ENCODE measurements at regions not wholly inside any gene's neighbourhood (a gene's known extent, or its start where the extent isn't known, plus 50 kb on each side); places are given as distances from the start of the nearest gene placed in this dataset.
A peak's percentile ranks its signal among the peaks of the same experiment; 100 is the strongest.

GRCh38 chr4:160869899-160870298, 1293.9 kb downstream of the FSTL5 start:
- Mint-ChIP-seq H3K36me3 (no peaks in the 10 kb centered on the region), H3K27ac (no peak overlapping the region), H3K27me3 (no peaks in the 10 kb centered on the region), H3K4me1 (no peaks in the 10 kb centered on the region), H3K9me3 (peaks cover 7 to 14% (median 13%) of the 10 kb centered on the region in 5 donors), H3K4me3 (no peak overlapping the region)
- DNase-seq, result no peak
- Histone ChIP-seq H3K9me3 (ENCODE audit: low read length) (no peaks in the 10 kb centered on the region), H3K4me1 (ENCODE audit: insufficient read depth, low read length) (no peaks in the 10 kb centered on the region), H3K4me3 (ENCODE audit: low read length) (no peak overlapping the region), H3K27ac (ENCODE audit: low read depth, low read length) (no peak overlapping the region), H3K27me3 (ENCODE audit: insufficient read depth, low read length, poor library complexity, severe bottlenecking) (no peaks in the 10 kb centered on the region), H3K36me3 (ENCODE audit: insufficient read depth, low read length) (no peaks in the 10 kb centered on the region)
- ChIA-PET CTCF (no interaction called here), POLR2A (no interaction called here)

- Histone ChIP-seq H3K36me3 (ENCODE audit: insufficient read depth, low read length) (no peaks in the 10 kb centered on the region), H3K27ac (ENCODE audit: low read depth, low read length) (no peak overlapping the region), H3K4me1 (ENCODE audit: insufficient read depth, low read length) (no peaks in the 10 kb centered on the region), H3K4me3 (ENCODE audit: low read length) (no peak overlapping the region), H3K9me3 (ENCODE audit: low read length) (no peaks in the 10 kb centered on the region), H3K27me3 (ENCODE audit: insufficient read depth, low read length, poor library complexity, severe bottlenecking) (no peaks in the 10 kb centered on the region)
- Mint-ChIP-seq H3K27ac (no peak overlapping the region), H3K9me3 (peaks cover 0 to 23% (median 16%) of the 10 kb centered on the region in 5 donors), H3K4me3 (no peak overlapping the region), H3K36me3 (no peaks in the 10 kb centered on the region), H3K4me1 (no peaks in the 10 kb centered on the region), H3K27me3 (no peaks in the 10 kb centered on the region)
- CTCF ChIA-PET, result no interaction called here
- DNase-seq, result no peak
- POLR2A ChIA-PET, result no interaction called here
These were observed 1291.3 kb downstream of the FSTL5 start for GRCh38 chr4:160872491-160872890.

GRCh38 chr4:160877087-160877790, 1286.6 kb downstream of the FSTL5 start:
- no peaks in the 10 kb centered on the region for H3K27me3 ChIP-seq (ENCODE audit: insufficient read depth, low read length, poor library complexity, severe bottlenecking)
- no peak for DNase-seq
- Mint-ChIP-seq H3K4me3 (no peak overlapping the region), H3K9me3 (peaks cover 3 to 14% (median 13%) of the 10 kb centered on the region in 5 donors), H3K4me1 (no peaks in the 10 kb centered on the region), H3K27ac (peak overlapping the region in 1 of 8 donors; percentile 48), H3K36me3 (no peaks in the 10 kb centered on the region), H3K27me3 (no peaks in the 10 kb centered on the region)
- H3K9me3 ChIP-seq (ENCODE audit: low read length), result no peaks in the 10 kb centered on the region
- no peaks in the 10 kb centered on the region for H3K4me1 ChIP-seq (ENCODE audit: insufficient read depth, low read length)
- H3K4me3 ChIP-seq (ENCODE audit: low read length), result no peak overlapping the region
- no peaks in the 10 kb centered on the region for H3K36me3 ChIP-seq (ENCODE audit: insufficient read depth, low read length)
- H3K27ac ChIP-seq (ENCODE audit: low read depth, low read length), result no peak overlapping the region
- CTCF ChIA-PET, result no interaction called here
- POLR2A ChIA-PET, result no interaction called here

GRCh38 chr4:160880180-160880579, 1283.6 kb downstream of the FSTL5 start:
- H3K4me3 Mint-ChIP-seq, result no peak overlapping the region
- H3K9me3 Mint-ChIP-seq, result peaks cover 7 to 19% (median 14%) of the 10 kb centered on the region in 5 donors
- no peaks in the 10 kb centered on the region for H3K9me3 ChIP-seq (ENCODE audit: low read length)
- H3K4me1 ChIP-seq (ENCODE audit: insufficient read depth, low read length), result no peaks in the 10 kb centered on the region
- H3K4me3 ChIP-seq (ENCODE audit: low read length), result no peak overlapping the region
- H3K36me3 Mint-ChIP-seq, result no peaks in the 10 kb centered on the region
- DNase-seq, result no peak
- no peak overlapping the region for H3K27ac Mint-ChIP-seq
- H3K4me1 Mint-ChIP-seq, result no peaks in the 10 kb centered on the region
- H3K27me3 ChIP-seq (ENCODE audit: insufficient read depth, low read length, poor library complexity, severe bottlenecking), result no peaks in the 10 kb centered on the region
- no peak overlapping the region for H3K27ac ChIP-seq (ENCODE audit: low read depth, low read length)
- ChIA-PET CTCF (no interaction called here), POLR2A (no interaction called here)
- H3K36me3 ChIP-seq (ENCODE audit: insufficient read depth, low read length), result no peaks in the 10 kb centered on the region
- no peaks in the 10 kb centered on the region for H3K27me3 Mint-ChIP-seq

- H3K27me3 ChIP-seq (ENCODE audit: insufficient read depth, low read length, poor library complexity, severe bottlenecking), result no peaks in the 10 kb centered on the region
- H3K4me3 Mint-ChIP-seq, result no peak overlapping the region
- H3K9me3 ChIP-seq (ENCODE audit: low read length), result no peaks in the 10 kb centered on the region
- no peaks in the 10 kb centered on the region for H3K36me3 ChIP-seq (ENCODE audit: insufficient read depth, low read length)
- H3K36me3 Mint-ChIP-seq, result no peaks in the 10 kb centered on the region
- peaks cover 3 to 17% (median 7%) of the 10 kb centered on the region in 5 donors for H3K9me3 Mint-ChIP-seq
- H3K4me1 ChIP-seq (ENCODE audit: insufficient read depth, low read length), result no peaks in the 10 kb centered on the region
- no peak overlapping the region for H3K4me3 ChIP-seq (ENCODE audit: low read length)
- H3K27ac ChIP-seq (ENCODE audit: low read depth, low read length), result no peak overlapping the region
- H3K4me1 Mint-ChIP-seq, result no peaks in the 10 kb centered on the region
- CTCF ChIA-PET, result no interaction called here
- POLR2A ChIA-PET, result no interaction called here
- H3K27me3 Mint-ChIP-seq, result no peaks in the 10 kb centered on the region
- H3K27ac Mint-ChIP-seq, result no peak overlapping the region
- no peak for DNase-seq
These were observed 1276.1 kb downstream of the FSTL5 start for GRCh38 chr4:160887668-160888067.

GRCh38 chr4:160894128-160894527, 1269.7 kb downstream of the FSTL5 start:
- Mint-ChIP-seq H3K27me3 (no peaks in the 10 kb centered on the region), H3K36me3 (no peaks in the 10 kb centered on the region), H3K27ac (no peak overlapping the region), H3K9me3 (peaks cover 6 to 18% (median 13%) of the 10 kb centered on the region in 5 donors), H3K4me3 (no peak overlapping the region), H3K4me1 (no peaks in the 10 kb centered on the region)
- CTCF ChIA-PET, result no interaction called here
- Histone ChIP-seq H3K4me1 (ENCODE audit: insufficient read depth, low read length) (no peaks in the 10 kb centered on the region), H3K9me3 (ENCODE audit: low read length) (no peaks in the 10 kb centered on the region), H3K27ac (ENCODE audit: low read depth, low read length) (no peak overlapping the region), H3K4me3 (ENCODE audit: low read length) (no peak overlapping the region), H3K36me3 (ENCODE audit: insufficient read depth, low read length) (no peaks in the 10 kb centered on the region), H3K27me3 (ENCODE audit: insufficient read depth, low read length, poor library complexity, severe bottlenecking) (no peaks in the 10 kb centered on the region)
- no peak for DNase-seq
- POLR2A ChIA-PET, result no interaction called here

GRCh38 chr4:160894809-160895208, 1269.0 kb downstream of the FSTL5 start:
- H3K36me3 Mint-ChIP-seq, result peaks cover 0 to under 1% (median 0%) of the 10 kb centered on the region in 3 donors
- no peak overlapping the region for H3K4me3 Mint-ChIP-seq
- Histone ChIP-seq H3K27me3 (ENCODE audit: insufficient read depth, low read length, poor library complexity, severe bottlenecking) (no peaks in the 10 kb centered on the region), H3K9me3 (ENCODE audit: low read length) (no peaks in the 10 kb centered on the region), H3K36me3 (ENCODE audit: insufficient read depth, low read length) (no peaks in the 10 kb centered on the region), H3K27ac (ENCODE audit: low read depth, low read length) (no peak overlapping the region), H3K4me3 (ENCODE audit: low read length) (no peak overlapping the region), H3K4me1 (ENCODE audit: insufficient read depth, low read length) (no peaks in the 10 kb centered on the region)
- H3K4me1 Mint-ChIP-seq, result no peaks in the 10 kb centered on the region
- ChIA-PET POLR2A (no interaction called here), CTCF (no interaction called here)
- H3K27me3 Mint-ChIP-seq, result no peaks in the 10 kb centered on the region
- H3K9me3 Mint-ChIP-seq, result peaks cover 6 to 17% (median 13%) of the 10 kb centered on the region in 5 donors
- H3K27ac Mint-ChIP-seq, result no peak overlapping the region
- DNase-seq, result no peak

GRCh38 chr4:160927311-160927710, 1236.5 kb downstream of the FSTL5 start:
- no peaks in the 10 kb centered on the region for H3K27me3 Mint-ChIP-seq
- CTCF ChIA-PET, result no interaction called here
- Histone ChIP-seq H3K27me3 (ENCODE audit: insufficient read depth, low read length, poor library complexity, severe bottlenecking) (no peaks in the 10 kb centered on the region), H3K4me1 (ENCODE audit: insufficient read depth, low read length) (no peaks in the 10 kb centered on the region), H3K4me3 (ENCODE audit: low read length) (no peak overlapping the region), H3K9me3 (ENCODE audit: low read length) (no peaks in the 10 kb centered on the region), H3K27ac (ENCODE audit: low read depth, low read length) (no peak overlapping the region), H3K36me3 (ENCODE audit: insufficient read depth, low read length) (no peaks in the 10 kb centered on the region)
- H3K36me3 Mint-ChIP-seq, result no peaks in the 10 kb centered on the region
- no peak for DNase-seq
- no peaks in the 10 kb centered on the region for H3K4me1 Mint-ChIP-seq
- no peak overlapping the region for H3K27ac Mint-ChIP-seq
- POLR2A ChIA-PET, result no interaction called here
- H3K4me3 Mint-ChIP-seq, result no peak overlapping the region
- peaks cover 3 to 21% (median 5%) of the 10 kb centered on the region in 5 donors for H3K9me3 Mint-ChIP-seq
